Fibroblast of lung (primary cell): ENCODE measurements at regions not wholly inside any gene's neighbourhood (a gene's known extent, or its start where the extent isn't known, plus 50 kb on each side); places are given as distances from the start of the nearest gene placed in this dataset.

ENCODE experiments used
- EZH2 ChIP-seq: IDR thresholded peaks from 2 replicates; pipeline ENCODE4 v1.5.1; 2012; ENCODE audit warnings: low read length, control low read depth, mild to moderate bottlenecking; ENCODE audit errors: missing control alignments
- TF ChIP-seq, protein P1 (sequence below), 2 donors: IDR thresholded peaks in 1 of 2; conservative IDR thresholded peaks in 1 of 2; 1 replicate in 1 of 2; 2 replicates in 1 of 2; pipeline ENCODE4 v1.5.1; 2011 to 2012; ENCODE audit warnings: low read length in 2 of 2, control low read depth in 1 of 2, inconsistent platforms in 1 of 2, low read depth in 1 of 2, mild to moderate bottlenecking in 1 of 2

DNA sequence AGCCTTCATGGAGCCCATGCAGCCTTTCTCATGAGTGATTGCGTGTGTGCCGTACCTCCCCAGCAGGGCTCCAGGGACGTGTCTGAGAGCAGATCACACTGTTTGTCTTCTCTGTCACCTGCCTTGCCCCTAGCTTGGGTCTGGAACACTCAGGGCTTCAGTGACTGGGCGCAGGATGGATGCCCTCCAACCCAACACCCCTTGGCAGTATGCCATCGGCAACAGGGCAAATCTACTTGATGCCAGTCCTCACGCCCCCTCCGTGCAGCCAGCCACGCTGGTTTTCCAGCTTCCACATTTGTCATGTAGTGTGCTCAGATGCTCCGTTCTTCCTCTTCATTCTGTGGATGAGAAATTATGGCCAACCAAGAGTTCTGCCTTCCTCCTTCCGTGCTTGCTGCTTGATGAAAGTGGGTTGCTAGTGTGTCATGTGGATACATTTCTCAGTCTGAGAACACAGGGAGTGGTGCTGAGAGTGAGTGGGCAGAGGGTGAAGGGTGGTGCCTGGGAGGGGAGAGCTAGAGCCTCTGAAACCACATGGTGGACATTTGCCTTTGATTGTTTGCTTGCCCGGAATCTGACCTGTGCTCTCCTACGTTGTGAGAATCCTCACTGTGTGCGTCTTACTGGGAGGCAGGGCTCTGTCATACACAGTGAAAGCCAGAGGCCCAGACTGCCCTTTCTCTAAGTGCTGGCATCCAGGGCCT, 97.2 kb downstream of the FAM43A start:
- TF ChIP-seq, protein P1, sequence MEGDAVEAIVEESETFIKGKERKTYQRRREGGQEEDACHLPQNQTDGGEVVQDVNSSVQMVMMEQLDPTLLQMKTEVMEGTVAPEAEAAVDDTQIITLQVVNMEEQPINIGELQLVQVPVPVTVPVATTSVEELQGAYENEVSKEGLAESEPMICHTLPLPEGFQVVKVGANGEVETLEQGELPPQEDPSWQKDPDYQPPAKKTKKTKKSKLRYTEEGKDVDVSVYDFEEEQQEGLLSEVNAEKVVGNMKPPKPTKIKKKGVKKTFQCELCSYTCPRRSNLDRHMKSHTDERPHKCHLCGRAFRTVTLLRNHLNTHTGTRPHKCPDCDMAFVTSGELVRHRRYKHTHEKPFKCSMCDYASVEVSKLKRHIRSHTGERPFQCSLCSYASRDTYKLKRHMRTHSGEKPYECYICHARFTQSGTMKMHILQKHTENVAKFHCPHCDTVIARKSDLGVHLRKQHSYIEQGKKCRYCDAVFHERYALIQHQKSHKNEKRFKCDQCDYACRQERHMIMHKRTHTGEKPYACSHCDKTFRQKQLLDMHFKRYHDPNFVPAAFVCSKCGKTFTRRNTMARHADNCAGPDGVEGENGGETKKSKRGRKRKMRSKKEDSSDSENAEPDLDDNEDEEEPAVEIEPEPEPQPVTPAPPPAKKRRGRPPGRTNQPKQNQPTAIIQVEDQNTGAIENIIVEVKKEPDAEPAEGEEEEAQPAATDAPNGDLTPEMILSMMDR (conservative IDR thresholded peaks at IDR 0.05 in 1 of 2, IDR thresholded peaks at IDR 0.05 in 1 of 2; ENCODE audit: low read depth in 1 of 2, low read length in 2 of 2), result no peak
- TF ChIP-seq EZH2, result no peak
